ENCODE measurements at regions not wholly inside any gene's neighbourhood (a gene's known extent, or its start where the extent isn't known, plus 50 kb on each side); places are given as distances from the start of the nearest gene placed in this dataset.
"Not testable (repeated sequence)": the region's sequence is repeated elsewhere in the genome, so short reads cannot be mapped to it uniquely, and the experiment has no call there.

DNA sequence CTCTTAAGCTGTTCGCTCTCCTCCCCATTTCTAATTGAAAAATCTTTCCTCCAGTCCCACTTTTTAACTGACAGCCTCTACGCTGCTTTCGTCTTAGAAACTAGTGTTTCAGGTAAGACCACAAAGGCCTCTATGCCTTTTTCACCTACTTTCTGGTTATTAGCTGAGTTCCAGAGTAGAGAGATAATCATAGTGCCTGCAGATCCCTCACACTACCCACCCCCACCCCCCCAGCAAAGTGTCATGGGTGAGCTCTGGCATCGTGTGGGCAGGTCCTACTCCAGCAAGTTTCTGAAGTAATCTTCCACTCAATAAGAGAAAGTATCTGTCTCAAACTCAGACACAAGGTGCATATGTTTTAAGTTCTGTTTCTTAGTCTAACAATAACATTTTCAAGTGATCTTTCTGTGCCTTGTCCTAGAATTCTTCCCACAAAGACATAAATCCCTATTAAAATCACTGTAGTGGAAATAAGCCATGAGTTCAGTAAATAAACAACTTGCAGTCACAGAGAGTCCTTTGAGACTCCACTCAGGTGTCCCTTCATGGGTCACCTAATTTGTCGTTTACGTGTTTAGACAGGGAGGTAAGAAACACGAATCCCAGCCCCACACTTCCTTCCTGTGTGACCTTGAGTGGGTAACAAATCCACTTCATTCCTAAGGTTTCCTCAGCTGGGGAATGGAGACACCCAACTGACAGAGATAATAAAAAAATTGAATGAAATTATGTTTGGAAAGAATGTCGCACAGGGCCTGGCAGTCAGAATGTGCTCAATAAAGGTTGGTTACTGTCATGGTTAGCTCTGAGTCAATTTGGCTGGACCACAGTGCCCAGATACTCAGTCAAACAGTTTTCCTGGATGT is 228.9 kb upstream of the CAND1 start:
- DNase-seq (ENCODE audit: low read depth) = no peak

- no peak for DNase-seq (ENCODE audit: low read depth)
Observed at GRCh38 chr12:67040861-67041137, 228.4 kb upstream of the CAND1 start.

GRCh38 chr12:67042697-67043131 is 226.4 kb upstream of the CAND1 start:
- DNase-seq (ENCODE audit: low read depth) = no peak

GRCh38 chr12:67043771-67044170 is 225.4 kb upstream of the CAND1 start:
- DNase-seq (ENCODE audit: low read depth) = no peak

DNA sequence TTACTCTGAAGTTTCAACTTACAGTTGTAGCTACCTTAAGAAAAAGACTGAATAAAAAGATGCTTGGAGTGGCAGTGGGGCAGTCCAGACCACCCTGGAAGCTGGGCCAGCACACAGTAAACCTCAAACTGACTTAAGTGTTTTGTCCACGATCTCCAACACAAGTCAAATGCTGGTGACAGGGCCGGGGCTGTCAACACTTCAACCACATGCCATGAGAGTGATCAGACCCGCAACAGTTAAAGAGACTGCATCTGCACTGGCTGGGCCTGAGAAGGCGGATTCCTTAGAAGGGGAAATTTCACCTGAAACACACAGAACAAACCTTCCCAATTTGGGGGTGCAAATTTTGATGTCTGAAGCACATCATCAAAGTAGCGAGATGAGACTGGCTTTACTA is 223.5 kb upstream of the CAND1 start:
- DNase-seq (ENCODE audit: low read depth) = no peak

DNA sequence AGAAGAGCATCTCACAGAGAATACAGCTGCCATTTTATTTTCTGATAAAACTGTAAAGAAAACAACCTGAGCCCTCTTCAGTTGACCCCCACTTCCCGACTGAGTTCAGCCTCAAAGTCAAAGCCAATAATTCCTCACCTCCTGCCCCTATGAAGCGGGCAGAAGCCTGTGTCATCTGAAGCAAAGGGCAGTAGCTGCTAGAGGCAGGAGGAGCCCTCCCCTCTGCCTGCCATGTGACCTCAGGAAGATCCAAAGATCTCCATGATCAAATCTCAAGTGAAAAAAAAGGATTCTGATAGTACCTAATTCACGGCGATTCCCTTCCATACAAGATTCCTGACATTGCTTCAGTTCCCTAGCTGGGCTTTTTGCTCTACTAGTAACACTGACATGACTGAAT is 223.1 kb upstream of the CAND1 start:
- no peak for DNase-seq (ENCODE audit: low read depth)

DNA sequence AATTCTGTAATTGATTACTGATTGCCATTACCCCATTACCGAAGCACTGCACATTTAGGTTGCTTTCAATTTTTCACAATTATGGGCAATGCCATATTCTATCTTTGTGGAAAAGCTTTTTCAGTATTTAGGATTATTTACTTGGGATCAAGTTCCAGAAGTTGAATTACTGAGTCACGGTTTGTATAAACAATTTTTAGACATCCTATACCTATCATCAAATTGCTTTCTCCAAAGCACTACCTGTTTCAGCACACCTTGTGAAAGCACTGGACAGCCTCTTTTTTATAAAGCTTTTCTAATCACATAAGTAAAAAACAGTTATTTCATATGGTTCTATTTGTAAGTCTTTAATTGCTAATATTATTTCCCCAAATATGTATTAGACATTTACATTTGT is 221.5 kb upstream of the CAND1 start:
- no peak for DNase-seq (ENCODE audit: low read depth)

DNA sequence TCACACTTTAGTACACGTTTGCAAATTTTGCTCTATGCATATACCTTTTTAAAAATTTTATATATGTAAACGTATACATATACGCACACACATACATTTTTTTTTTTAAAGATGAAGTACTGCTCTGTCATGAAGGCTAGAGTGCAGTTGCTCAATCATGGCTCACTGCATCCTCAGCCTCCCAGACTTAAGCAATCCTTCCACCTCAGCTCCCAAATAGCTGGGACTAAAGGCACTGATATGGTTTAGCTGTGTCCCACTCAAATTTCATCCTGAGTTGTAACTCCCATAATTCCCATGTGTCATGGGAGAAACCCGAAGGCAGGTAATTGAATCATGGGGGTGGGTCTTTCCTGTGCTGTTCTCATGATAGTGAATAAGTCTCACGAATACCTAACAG is 220.8 kb upstream of the CAND1 start:
- no peak for DNase-seq (ENCODE audit: low read depth)

GRCh38 chr12:67049199-67049598 is 220.0 kb upstream of the CAND1 start:
- not testable (repeated sequence) for DNase-seq (ENCODE audit: low read depth)

DNA sequence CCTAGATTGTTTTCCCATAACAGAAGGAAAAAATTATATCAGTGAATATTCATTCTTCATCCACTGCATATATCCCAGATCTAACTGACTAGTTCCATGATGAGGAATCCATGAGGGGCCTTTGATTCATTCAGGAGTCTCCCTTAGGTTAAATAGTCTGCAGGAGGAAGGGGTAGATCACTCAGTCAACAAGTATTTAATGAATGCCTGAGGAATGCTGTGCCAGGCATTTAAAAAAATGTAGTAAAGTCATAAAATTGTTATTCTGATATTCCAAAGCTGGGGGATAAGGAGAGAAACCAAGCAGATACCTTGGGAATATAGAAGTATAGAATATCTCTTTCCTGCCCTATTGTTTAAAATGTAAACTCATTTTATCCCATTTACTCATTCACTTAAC is 216.2 kb upstream of the CAND1 start:
- no peak for DNase-seq (ENCODE audit: low read depth)

GRCh38 chr12:67056329-67056728 is 212.8 kb upstream of the CAND1 start:
- DNase-seq (ENCODE audit: low read depth) = no peak

DNA sequence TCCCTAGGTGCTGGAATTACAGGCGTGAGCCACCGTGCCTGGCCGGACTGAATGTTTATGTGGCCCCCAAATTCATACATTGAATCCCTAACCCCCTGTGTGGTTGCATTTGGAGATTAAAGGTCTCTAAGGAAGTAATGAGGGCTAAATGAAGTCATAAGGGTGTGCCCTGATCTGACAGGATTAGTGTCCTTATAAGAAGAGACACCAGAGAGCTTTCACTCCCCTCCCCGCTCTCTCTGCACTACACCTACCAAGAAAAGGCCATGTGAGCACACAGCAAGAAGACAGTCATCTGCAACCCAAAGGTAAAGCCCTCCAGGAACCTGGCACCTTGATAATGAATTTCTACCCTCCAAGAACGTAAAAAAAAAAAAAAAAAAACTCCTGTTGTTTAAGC is 212.1 kb upstream of the CAND1 start:
- DNase-seq (ENCODE audit: low read depth) = no peak

- no peak for DNase-seq (ENCODE audit: low read depth)
Observed at GRCh38 chr12:67062193-67062592, 207.0 kb upstream of the CAND1 start.

DNA sequence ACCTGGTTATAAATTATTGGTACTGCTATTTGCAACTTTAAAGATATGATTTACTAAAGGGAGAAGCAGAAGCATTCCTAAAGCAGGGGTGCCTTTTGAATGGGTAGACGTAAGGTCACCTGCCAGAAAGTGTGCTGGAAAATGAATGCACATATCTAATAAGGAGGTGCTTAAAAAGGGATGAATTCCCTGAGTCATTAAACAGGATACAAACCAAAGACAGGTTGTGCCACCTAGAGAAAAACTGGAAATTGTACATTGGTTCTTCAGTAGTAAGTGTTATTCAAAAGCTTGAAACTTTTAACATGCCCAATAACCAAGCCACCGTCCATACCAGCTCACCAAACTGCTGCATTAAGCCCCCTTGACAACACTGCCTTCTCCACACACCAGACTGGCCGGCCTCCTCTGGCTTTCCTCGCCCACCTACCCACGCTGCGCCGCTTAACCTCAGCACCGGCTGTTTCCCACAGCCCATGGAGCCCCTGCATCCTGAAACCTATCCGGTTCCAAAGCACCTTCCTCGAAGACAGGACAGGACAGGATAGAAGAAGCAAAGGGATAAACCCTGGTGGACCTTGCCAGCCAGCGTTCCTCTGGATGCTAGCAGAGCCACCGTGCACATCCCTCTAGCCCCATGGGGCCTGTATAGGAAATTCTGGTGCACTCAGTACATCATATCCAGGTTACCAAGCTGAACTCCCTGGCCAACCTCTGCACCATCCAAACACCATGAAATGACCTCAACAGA is 201.5 kb upstream of the CAND1 start:
- no peak for DNase-seq (ENCODE audit: low read depth)

DNA sequence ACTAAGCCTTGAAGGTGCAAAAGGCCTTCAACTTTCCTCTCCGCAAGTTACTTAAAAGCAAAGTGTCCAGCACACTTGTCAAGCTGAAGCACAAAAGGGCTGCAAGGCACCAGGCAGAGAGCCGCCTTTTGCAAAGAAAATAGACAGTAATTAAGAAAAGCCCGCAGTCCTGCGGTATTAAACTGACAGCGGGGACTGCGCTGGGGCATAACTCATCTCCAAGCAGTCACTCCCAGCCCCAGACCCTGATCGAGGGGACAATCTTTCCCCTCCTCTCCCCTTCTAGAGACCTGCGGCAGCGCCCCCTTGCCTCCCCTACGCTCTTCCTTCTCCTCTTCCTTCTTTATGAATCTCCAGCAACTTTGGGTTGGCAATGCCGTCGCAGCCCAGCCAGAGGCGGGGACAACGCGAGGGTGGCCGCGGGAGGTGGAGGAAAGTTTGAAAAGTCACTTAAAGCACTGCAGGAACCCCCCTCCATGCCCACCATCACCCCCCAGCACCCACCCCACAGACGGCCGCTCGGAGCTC is 200.9 kb upstream of the CAND1 start:
- no peak for DNase-seq (ENCODE audit: low read depth)

DNA sequence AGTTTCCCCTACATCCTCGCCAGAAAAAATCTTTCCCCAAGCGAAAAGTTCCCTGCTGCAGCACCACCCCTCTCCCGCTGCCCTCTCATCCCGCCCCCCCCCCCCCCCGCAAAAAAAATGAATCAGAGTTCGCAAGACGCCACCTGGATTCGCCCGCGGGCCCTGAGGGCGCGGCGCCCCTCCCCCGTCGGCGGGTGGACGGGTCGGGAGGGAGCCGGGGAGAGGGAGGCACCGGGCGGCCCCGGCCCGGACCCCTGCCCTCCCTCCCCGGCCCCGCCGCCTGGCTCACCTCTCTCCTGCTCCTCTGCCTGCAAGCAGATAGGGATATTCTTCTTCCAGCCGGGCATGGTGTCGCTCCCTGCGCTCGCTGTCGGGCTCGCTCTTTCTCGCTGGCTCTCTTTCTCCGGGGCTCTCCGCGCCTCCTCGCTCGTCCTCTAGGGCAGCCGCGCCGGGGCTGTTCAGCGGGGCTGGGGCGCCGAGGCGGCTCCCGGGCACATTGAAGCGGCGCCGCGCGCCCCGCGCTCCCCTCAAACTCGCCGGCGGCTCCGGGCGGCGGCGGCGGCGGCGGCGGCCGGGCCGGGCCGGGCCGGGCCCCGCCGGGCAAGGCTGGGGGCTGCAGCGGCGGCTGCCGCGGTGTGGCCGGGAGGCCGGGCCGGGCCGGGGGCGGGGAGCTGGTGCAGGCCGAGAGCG is 200.3 kb upstream of the CAND1 start:
- no peak for DNase-seq (ENCODE audit: low read depth)

DNA sequence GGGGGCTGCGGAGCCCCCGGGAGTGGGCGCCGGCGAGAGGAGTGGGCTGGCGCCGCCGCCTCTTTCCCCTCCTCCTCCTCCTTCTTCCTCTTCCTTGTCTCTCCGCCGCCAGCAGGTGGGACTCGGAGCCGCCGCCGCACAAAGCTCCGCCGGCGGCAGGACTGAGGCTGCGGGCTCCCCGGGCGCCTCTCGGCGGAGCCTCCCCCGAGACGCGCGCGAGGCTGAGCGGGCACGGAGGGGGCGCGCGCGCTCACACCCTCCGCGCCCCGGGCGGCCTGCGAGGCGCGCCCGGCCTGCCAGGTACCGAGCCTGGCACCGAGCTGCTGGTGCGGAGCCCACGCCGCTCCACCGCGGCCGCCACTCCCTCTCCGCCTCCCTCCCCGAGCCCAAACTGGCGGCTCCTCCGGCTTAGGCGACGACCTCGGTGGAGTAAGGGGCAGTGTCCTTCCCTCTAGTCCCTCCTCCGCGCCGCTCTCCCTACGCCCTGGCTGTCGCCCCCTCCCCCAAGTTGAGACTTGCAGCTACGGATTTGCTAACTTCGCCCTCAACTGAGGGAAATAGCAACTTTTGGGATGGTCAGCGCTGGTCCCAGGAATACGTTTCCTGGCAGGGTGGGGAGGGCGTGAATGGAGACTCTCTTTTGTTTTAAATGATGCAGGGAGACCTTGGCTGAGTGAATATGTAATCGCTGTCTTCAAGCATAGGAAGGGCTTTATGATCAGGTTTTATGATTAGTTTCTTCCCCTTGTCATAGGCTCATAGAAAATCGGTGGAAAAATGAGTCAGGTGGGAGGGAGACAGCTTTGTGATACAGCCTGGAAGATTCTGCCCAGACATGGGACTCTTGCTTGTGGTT is 199.5 kb upstream of the CAND1 start:
- peak; percentile 9 for DNase-seq (ENCODE audit: low read depth)

DNA sequence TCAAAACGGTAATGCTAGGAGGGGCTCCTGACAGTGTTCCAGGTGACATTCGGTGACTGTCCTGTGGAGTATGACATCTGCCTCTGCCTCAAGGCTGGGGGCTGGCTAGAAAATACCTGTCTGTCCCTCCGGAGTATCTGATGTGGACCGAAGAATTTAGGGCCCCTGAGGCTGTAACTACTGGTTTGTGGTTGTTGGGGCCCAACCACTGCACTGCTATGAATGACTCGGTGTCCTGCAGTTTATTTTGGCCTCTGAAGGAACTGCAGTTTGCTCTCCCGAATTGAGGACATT is 198.9 kb upstream of the CAND1 start:
- no peak for DNase-seq (ENCODE audit: low read depth)

DNA sequence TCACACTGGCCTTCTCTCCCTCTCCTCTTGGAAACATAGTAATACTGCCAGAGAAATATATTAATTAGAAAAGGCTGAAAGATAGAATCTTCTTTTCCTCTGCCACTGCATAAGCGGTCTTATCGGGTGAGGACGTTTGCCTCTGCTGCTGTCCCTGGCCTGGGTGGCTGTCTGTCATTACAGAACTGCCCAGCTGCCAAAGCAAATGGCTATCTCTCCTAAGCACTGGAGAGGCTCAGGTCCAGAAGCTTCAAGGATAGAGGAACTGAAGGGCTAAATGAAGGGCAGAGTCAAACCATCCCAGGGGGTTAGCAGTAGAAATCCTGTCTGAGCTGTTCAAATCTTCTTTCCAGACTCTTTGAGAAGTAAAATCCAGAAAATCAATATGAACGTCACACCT is 198.6 kb upstream of the CAND1 start:
- no peak for DNase-seq (ENCODE audit: low read depth)

DNA sequence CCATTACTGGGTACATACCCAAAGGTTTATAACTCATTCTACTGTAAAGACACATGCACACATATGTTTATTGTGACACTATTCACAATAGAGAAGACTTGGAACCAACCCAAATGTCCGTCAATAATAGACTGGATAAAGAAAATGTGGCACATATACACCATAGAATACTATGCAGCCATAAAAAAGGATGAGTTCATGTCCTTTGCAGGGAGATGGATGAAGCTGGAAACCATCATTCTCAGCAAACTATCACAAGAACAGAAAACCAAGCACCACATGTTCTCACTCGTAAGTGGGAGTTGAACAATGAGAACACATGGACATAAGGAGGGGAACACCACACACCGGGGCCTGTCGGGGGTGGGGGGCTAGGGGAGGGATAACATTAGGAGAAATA is 196.9 kb upstream of the CAND1 start:
- not testable (repeated sequence) for DNase-seq (ENCODE audit: low read depth)

GRCh38 chr12:67073336-67073735 is 195.8 kb upstream of the CAND1 start:
- DNase-seq (ENCODE audit: low read depth) = no peak

GRCh38 chr12:67074072-67074471 is 195.1 kb upstream of the CAND1 start:
- DNase-seq (ENCODE audit: low read depth) = no peak

All from T follicular helper cell (primary cell).